ENCODE measurements at regions not wholly inside any gene's neighbourhood (a gene's known extent, or its start where the extent isn't known, plus 50 kb on each side); places are given as distances from the start of the nearest gene placed in this dataset.

GRCh38 chr4:181194096-181194495 is 1049.1 kb upstream of the TENM3 start:
- TF ChIP-seq RBBP5 (conservative IDR thresholded peaks at IDR 0.05) = no peak
- no peak for TF ChIP-seq POLR2A (IDR thresholded peaks at IDR 0.05; ENCODE audit: low read depth, low read length)
- TF ChIP-seq EGR1 (IDR thresholded peaks at IDR 0.05; ENCODE audit: borderline replicate concordance in 1 of 2, low read depth in 2 of 2, low read length in 2 of 2) = no peak
- no peak for TF ChIP-seq MEF2A (IDR thresholded peaks at IDR 0.05; ENCODE audit: insufficient read depth, low read depth, low read length)

All from GM12878 (cell line).